Bronchial epithelial cell (primary cell): ENCODE measurements at regions not wholly inside any gene's neighbourhood (a gene's known extent, or its start where the extent isn't known, plus 50 kb on each side); places are given as distances from the start of the nearest gene placed in this dataset.

ENCODE experiments used
- DNase-seq: peaks from one replicate; pipeline ENCODE4 v3.0.0-alpha.2; 2010; ENCODE audit warnings: low read depth
- FAIRE-seq: peaks from 2 replicates; lab custom pipeline; 2011; peaks lifted over from hg19 to GRCh38; lab: Jason Lieb, UNC
- H3K27me3 ChIP-seq: 2 replicates; pipeline ENCODE4 v1.5.1; 2011; ENCODE audit warnings: low read length; ENCODE audit not compliant: control insufficient read depth, insufficient read depth
- H3K36me3 ChIP-seq: 2 replicates; pipeline ENCODE4 v1.5.1; 2011; ENCODE audit warnings: low read length; ENCODE audit not compliant: control insufficient read depth, insufficient read depth
- H3K4me3 ChIP-seq: 2 replicates; pipeline ENCODE4 v1.5.1; 2011; ENCODE audit warnings: mild to moderate bottlenecking, low read depth, low read length, control low read depth
- TF ChIP-seq, protein P1 (sequence below): IDR thresholded peaks from 2 replicates; pipeline ENCODE4 v1.5.1; 2011; ENCODE audit warnings: mild to moderate bottlenecking, moderate library complexity, low read length, control low read depth, inconsistent platforms; ENCODE audit not compliant: insufficient read depth, severe bottlenecking

DNA sequence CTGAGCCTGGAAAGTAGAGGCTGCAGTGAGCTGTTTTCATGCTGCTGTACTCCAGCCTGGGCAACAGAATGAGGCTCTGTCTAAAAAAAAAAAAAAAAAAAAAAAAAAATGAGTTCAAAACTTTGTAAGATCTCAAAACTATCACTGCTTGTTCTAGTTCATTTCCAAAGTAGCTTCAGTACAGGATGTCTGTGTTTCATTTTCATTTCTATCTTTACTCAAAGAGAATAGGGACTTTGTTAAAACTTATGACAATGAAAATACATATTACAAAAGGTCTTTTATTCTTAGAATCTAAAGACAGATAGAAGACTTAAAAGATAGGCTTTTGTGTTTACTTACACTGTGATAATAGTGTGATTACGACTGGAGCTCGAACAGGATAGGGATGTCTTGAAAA lies 709.7 kb downstream of the ADGRL2 start:
- DNase-seq (no peak), FAIRE-seq (no peak)
- TF ChIP-seq, protein P1, sequence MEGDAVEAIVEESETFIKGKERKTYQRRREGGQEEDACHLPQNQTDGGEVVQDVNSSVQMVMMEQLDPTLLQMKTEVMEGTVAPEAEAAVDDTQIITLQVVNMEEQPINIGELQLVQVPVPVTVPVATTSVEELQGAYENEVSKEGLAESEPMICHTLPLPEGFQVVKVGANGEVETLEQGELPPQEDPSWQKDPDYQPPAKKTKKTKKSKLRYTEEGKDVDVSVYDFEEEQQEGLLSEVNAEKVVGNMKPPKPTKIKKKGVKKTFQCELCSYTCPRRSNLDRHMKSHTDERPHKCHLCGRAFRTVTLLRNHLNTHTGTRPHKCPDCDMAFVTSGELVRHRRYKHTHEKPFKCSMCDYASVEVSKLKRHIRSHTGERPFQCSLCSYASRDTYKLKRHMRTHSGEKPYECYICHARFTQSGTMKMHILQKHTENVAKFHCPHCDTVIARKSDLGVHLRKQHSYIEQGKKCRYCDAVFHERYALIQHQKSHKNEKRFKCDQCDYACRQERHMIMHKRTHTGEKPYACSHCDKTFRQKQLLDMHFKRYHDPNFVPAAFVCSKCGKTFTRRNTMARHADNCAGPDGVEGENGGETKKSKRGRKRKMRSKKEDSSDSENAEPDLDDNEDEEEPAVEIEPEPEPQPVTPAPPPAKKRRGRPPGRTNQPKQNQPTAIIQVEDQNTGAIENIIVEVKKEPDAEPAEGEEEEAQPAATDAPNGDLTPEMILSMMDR: no peak
- no peaks in the 10 kb centered on the region for H3K36me3 ChIP-seq
- H3K27me3 ChIP-seq: no peaks in the 10 kb centered on the region
- no peak overlapping the region for H3K4me3 ChIP-seq

DNA sequence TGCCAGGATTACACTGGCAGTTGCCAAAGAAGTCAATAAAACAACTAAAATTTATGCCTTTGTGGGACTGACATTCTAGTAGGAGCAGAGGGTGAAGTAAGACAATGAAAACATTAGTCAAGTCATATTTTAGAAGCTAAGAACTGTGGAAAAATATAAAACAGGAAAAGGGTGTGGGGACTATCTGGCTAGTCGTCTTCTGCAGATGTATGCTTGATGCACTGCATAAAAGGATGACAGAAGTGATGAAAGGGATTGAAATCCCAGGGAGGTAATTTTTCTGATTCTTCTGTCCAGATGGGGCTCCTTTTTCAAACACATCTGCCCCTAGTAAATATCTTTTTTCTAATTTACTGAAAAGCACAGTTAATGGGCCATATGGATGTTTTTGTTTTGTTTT lies 706.3 kb downstream of the ADGRL2 start:
- FAIRE-seq: no peak
- DNase-seq: no peak
- Histone ChIP-seq H3K27me3 (no peaks in the 10 kb centered on the region), H3K36me3 (no peaks in the 10 kb centered on the region), H3K4me3 (no peak overlapping the region)
- TF ChIP-seq, protein P1: no peak

DNA sequence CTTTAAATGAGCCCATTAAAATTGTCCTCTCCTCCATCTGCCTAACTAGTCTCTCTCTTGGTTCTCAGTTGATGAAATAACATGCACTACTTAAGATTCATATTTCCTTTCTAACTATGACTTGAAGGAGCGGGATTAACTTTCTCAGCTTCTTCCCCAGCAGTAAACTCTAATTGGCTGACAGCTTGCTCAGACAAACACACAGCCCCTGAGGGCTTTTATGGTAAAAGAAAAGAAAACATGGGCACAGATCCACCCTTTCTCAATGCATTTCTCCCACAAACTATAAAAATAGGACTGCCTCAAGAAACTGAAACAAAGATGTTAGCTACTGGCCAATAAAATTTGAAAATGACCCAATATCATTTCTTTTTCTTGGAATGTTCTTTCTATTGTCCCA lies 703.1 kb downstream of the ADGRL2 start:
- FAIRE-seq (no peak), DNase-seq (peak; percentile 77)
- no peaks in the 10 kb centered on the region for H3K27me3 ChIP-seq
- H3K36me3 ChIP-seq: no peaks in the 10 kb centered on the region
- TF ChIP-seq, protein P1: no peak
- no peak overlapping the region for H3K4me3 ChIP-seq

DNA sequence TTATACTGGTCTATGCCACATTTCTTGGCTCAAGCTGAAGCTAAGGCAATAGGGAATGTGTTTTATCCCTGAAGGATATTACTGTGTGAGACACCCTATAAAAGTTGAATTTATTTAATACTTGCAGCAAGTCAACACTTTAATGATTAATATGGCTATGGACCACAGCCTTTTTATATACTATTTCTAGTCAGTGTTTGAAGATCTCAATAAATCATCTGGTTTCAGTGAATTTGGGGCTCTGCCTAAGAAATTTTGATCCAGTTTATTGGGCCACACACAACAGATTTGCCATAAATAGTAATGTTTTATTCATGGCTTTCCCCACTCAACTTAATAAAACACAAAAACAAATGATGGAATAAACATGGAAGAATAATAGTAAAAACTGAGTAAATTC lies 698.3 kb downstream of the ADGRL2 start:
- Histone ChIP-seq H3K27me3 (no peaks in the 10 kb centered on the region), H3K36me3 (no peaks in the 10 kb centered on the region), H3K4me3 (no peak overlapping the region)
- DNase-seq (no peak), FAIRE-seq (no peak)
- TF ChIP-seq, protein P1: no peak

DNA sequence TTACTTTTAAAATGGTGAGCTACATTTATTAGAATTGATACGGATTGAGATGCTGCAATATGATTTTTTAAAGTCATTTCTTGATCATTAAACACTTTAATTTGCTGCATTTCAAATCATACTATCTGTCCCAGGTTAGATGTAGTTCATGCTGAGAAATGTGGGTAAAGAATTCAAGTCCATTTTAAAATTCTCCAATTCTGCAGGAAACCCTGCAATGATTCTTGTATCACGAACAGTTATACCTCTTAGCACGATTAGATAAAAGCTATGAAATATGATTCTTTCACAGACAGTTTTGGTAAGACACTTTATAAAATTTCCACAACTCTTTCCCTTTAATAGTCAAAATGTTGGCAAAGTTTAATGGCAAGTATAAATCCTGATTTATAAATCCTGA lies 693.4 kb downstream of the ADGRL2 start:
- DNase-seq: no peak
- Histone ChIP-seq H3K4me3 (no peak overlapping the region), H3K36me3 (no peaks in the 10 kb centered on the region), H3K27me3 (no peaks in the 10 kb centered on the region)
- TF ChIP-seq, protein P1: no peak
- FAIRE-seq: no peak

DNA sequence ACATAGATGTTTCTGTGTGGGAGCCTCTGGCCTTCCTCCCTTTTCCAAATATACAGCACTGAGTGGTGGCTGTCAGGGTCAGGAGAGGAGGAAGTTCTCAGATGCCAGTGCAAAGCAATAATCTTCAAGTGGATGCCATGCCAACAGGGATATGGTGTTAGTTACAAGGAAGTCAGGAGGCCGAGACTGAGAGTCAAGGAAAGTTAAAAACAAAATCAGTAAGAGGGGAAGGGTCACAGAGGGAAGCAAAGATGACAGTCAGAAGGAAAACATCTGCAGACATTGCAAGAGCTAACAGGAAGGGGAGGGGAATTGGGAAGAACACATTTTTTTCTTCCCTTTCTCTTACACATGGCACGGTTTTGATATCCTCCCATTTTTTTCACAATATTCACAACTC lies 691.4 kb downstream of the ADGRL2 start:
- Histone ChIP-seq H3K4me3 (no peak overlapping the region), H3K27me3 (no peaks in the 10 kb centered on the region), H3K36me3 (no peaks in the 10 kb centered on the region)
- TF ChIP-seq, protein P1: no peak
- no peak for FAIRE-seq
- DNase-seq: no peak
